D341Med (cell line): ENCODE measurements at regions not wholly inside any gene's neighbourhood (a gene's known extent, or its start where the extent isn't known, plus 50 kb on each side); places are given as distances from the start of the nearest gene placed in this dataset.

Source experiments
- DNase-seq: peaks from one replicate; pipeline ENCODE4 v3.0.0; 2012; ENCODE audit warnings: low spot score

- no peak for DNase-seq
Observed at GRCh38 chrX:103158317-103158621, 56.6 kb upstream of the BEX4 start.

GRCh38 chrX:103157496-103158316, 57.2 kb upstream of the BEX4 start:
- peak; percentile 42 for DNase-seq

GRCh38 chrX:103155201-103155600, 59.7 kb upstream of the BEX4 start:
- no peak for DNase-seq

GRCh38 chrX:103153661-103154060, 60.7 kb upstream of the NXF3 start:
- DNase-seq = no peak

- DNase-seq = no peak
Observed at GRCh38 chrX:103151799-103152198, 58.9 kb upstream of the NXF3 start.

GRCh38 chrX:103149652-103150051, 56.7 kb upstream of the NXF3 start:
- DNase-seq = no peak

GRCh38 chrX:103148075-103148474, 55.1 kb upstream of the NXF3 start:
- DNase-seq = no peak
